ENCODE measurements at regions not wholly inside any gene's neighbourhood (a gene's known extent, or its start where the extent isn't known, plus 50 kb on each side); places are given as distances from the start of the nearest gene placed in this dataset.
"Not testable (repeated sequence)": the region's sequence is repeated elsewhere in the genome, so short reads cannot be mapped to it uniquely, and the experiment has no call there.

GRCh38 chr7:67304846-67305245 lies 308.2 kb downstream of the TYW1 start:
- TF ChIP-seq CTCF (IDR thresholded peaks at IDR 0.05; ENCODE audit: low read depth, low read length, poor library complexity, severe bottlenecking); EZH2phosphoT487 (IDR thresholded peaks at IDR 0.05; ENCODE audit: borderline replicate concordance, low read length): not testable (repeated sequence)

All from DOHH2 (cell line).